GM13976 (cell line): ENCODE measurements at regions not wholly inside any gene's neighbourhood (a gene's known extent, or its start where the extent isn't known, plus 50 kb on each side); places are given as distances from the start of the nearest gene placed in this dataset.

Experiments
- DNase-seq: peaks from one replicate; pipeline ENCODE4 v3.0.0; 2012; ENCODE audit warnings: low spot score
- in situ Hi-C: fragments of 300-500 bp; cut with MboI; formaldehyde crosslinking; loops from one replicate; pipeline ENCODE4 v1.12.0; 2022; ENCODE audit warnings: low sequenced_read_pairs, mixed read lengths, inconsistent platforms; ENCODE audit not compliant: unreplicated experiment
- TF ChIP-seq, protein P1 (sequence below): IDR thresholded peaks from 2 replicates; pipeline ENCODE4 v1.5.1; 2012; ENCODE audit warnings: borderline replicate concordance, mild to moderate bottlenecking; ENCODE audit not compliant: insufficient read depth; ENCODE audit errors: extremely low read depth, missing control alignments, control extremely low read depth

DNA sequence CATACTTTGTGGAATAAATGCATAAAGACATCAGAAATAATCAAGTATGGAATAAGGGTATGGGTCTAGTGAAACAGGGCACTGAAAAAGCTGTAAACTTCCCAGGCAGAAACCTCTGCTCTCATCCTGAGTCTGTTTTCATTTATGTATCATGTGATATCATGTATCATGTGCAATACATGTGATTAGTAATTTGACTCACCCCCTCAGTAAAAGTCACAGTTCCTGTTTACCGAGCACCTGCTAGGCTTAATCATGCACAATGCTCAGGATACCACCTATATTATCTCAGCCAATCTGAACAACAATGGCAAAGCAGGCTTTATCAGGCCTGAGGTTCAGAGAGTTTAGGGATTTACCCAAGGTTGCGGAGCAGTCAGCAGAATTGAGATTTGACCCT is 250.6 kb upstream of the TENM4 start:
- in situ Hi-C loops: no loop called here
- DNase-seq: no peak

DNA sequence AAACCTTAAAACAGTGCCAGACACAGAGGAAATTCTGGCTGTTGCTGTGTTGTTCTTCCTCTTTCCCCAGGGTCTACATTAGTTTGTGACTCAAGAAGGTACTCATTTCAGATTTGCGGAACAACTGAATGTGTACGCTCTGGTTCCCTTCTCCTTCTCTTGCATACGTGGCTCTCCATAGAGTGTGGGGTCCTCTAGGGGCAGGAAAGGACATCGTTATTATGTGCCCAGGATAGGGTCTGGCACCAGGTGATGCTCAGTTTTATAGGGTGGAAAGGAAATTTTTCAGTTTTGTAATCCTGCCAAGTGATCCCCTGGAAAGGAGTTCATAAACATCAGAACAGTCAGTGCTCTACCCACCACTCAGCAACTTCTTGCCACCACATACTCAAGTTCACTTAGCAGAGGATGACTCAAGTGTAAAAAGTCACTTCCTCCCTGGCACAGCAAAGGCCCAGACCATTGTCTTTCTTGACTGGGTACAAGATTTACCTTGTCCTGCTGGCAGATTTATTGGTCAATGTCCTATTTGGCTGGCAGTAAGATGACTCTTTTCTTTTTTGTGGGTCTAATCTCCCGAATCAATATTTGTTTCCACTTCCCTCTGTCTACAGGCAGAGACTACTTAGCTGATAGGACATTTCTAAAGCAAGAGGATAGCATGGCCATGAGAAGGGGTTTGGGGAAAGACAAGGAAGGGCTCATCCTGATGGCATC is 246.0 kb upstream of the TENM4 start:
- in situ Hi-C loops: no loop called here
- DNase-seq: no peak
- TF ChIP-seq, protein P1, sequence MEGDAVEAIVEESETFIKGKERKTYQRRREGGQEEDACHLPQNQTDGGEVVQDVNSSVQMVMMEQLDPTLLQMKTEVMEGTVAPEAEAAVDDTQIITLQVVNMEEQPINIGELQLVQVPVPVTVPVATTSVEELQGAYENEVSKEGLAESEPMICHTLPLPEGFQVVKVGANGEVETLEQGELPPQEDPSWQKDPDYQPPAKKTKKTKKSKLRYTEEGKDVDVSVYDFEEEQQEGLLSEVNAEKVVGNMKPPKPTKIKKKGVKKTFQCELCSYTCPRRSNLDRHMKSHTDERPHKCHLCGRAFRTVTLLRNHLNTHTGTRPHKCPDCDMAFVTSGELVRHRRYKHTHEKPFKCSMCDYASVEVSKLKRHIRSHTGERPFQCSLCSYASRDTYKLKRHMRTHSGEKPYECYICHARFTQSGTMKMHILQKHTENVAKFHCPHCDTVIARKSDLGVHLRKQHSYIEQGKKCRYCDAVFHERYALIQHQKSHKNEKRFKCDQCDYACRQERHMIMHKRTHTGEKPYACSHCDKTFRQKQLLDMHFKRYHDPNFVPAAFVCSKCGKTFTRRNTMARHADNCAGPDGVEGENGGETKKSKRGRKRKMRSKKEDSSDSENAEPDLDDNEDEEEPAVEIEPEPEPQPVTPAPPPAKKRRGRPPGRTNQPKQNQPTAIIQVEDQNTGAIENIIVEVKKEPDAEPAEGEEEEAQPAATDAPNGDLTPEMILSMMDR: no peak

More for the DNA sequence above, 250.6 kb upstream of the TENM4 start:
- TF ChIP-seq, protein P1: no peak

DNA sequence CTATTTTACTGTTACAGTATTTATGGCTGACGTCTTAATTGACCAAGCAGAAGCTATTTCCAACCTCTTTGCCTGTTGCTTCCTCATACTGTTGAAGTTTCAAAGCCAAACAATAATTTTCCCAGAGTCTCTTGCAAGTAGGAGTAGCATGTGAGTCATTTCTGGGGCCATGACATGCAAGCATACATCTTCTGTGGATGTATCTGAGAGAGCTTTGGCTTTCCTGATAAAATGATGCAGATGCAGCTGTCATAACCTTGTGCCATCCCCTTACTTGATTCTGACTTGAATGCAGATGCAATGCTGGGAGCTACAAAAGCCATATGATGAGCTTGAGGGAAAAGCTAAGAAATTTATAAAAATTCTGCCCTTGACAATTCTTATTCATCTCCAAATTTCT is 243.1 kb upstream of the TENM4 start:
- TF ChIP-seq, protein P1: no peak
- in situ Hi-C loops: no loop called here
- DNase-seq: no peak

DNA sequence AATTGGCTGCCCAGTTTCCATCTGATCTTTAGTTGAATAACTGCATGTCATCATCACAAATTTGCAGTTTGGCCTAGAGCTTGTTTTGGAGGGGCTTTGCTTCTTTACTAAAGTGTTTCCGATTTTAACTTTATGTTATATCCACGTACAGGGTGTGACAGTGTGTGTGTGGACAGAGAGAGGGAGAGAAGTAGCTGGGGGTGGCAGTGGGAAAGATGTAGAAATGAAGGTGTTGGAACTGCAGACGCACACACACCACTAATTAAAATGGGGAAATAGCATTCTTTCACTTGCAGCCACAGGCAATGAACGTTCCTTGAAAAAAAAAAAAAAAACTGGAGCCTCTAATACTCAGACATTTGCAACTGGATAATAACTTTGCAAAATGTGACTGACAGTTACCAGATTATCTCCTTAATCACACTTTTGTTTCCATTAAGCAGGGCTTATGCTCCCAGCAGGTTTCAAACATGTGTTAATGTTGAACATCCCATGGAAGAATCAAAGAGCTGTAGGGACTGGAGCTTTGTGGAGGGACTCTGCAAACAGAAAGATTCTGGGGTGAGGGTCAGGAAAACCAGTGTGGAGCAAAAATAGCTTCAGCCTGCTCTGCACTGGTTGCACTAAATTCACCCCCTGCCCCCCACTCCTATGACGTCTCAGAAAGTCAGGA is 238.1 kb upstream of the TENM4 start:
- TF ChIP-seq, protein P1: no peak
- in situ Hi-C loops: no loop called here
- no peak for DNase-seq

DNA sequence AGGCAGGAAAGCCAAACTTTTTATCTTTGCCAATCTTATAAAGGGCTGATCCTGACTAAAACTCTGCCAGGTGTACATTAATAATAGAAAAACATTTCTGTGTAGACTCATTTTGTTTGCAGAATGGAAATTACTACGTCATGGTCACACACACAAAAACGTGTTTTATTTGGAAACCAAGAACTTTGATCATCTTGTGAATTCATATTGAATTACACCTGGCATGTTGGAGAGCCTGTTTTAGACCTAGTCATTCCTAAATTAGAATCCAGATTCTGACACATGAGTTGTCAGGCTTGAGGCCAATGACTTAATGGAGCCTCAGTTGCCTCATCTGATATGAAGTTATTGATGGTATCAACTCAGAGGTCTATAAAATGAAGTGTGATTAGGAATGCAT is 235.6 kb upstream of the TENM4 start:
- in situ Hi-C loops: no loop called here
- TF ChIP-seq, protein P1: no peak
- DNase-seq: no peak

DNA sequence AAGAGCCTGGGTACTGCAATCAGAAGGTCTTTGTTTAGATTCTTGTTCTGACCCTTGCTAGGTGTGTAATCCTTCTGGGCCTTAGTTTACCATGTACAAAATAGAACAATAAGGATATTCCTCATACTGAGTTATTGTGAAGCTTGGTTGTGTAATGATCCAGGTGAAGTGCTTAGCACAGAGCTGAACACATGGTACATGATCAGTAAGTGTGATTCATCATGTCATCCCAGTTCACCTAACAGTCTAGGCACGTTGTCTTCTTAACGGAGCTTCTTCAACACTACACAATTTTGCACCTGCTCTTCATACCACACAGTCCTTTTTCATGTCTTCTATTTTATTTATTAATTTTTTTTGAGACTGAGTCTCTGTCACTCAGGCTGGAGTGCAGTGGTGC is 234.3 kb upstream of the TENM4 start:
- DNase-seq: no peak
- in situ Hi-C loops: no loop called here
- TF ChIP-seq, protein P1: no peak
